CD8-positive, alpha-beta memory T cell (primary cell): ENCODE measurements at regions not wholly inside any gene's neighbourhood (a gene's known extent, or its start where the extent isn't known, plus 50 kb on each side); places are given as distances from the start of the nearest gene placed in this dataset.

Experiments
- CTCF ChIA-PET: fragments of 350-600 bp; sonication (Branson Sonifier 250); formaldehyde crosslinking; loops from one replicate; lab custom pipeline; 2021; ENCODE audit warnings: antibody characterized with exemption; lab: Charles Lee
- POLR2A ChIA-PET: fragments of 350-600 bp; sonication (Branson Sonifier 250); formaldehyde crosslinking; loops from one replicate; lab custom pipeline; 2021; ENCODE audit warnings: antibody characterized with exemption; lab: Charles Lee
- DNase-seq, 5 donors: peaks; one replicate each; pipeline versions ENCODE4 v3.0.0 to v3.0.0-alpha.2; 2020 to 2022; ENCODE audit warnings: mixed read lengths in 1 of 5
- H3K27ac ChIP-seq: one replicate; pipeline ENCODE4 v1.7.0; 2013; ENCODE audit warnings: low read depth, mild to moderate bottlenecking, low read length, moderate library complexity
- H3K27me3 ChIP-seq: 2 replicates; pipeline ENCODE4 v1.7.0; 2013; ENCODE audit warnings: low read length, mild to moderate bottlenecking; ENCODE audit not compliant: insufficient read depth, poor library complexity, severe bottlenecking
- H3K36me3 ChIP-seq: 2 replicates; pipeline ENCODE4 v1.7.0; 2013; ENCODE audit warnings: mild to moderate bottlenecking, low read length, moderate library complexity; ENCODE audit not compliant: insufficient read depth
- H3K4me1 ChIP-seq: 2 replicates; pipeline ENCODE4 v1.7.0; 2013; ENCODE audit warnings: mild to moderate bottlenecking, low read length, moderate library complexity; ENCODE audit not compliant: insufficient read depth
- H3K4me3 ChIP-seq: 2 replicates; pipeline ENCODE4 v1.7.0; 2013; ENCODE audit warnings: mild to moderate bottlenecking, low read length
- H3K9me3 ChIP-seq: 2 replicates; pipeline ENCODE4 v1.7.0; 2013; ENCODE audit warnings: mild to moderate bottlenecking, low read length
- H3K27ac Mint-ChIP-seq, 8 donors: one replicate each; pipeline ENCODE4 v1.8.0; 2020 to 2021; ENCODE audit warnings: mixed read lengths in 8 of 8, mild to moderate bottlenecking in 6 of 8, inconsistent platforms in 3 of 8, moderate library complexity in 3 of 8
- H3K27me3 Mint-ChIP-seq, 2 donors: one replicate each; pipeline ENCODE4 v1.8.0; 2020 to 2021; ENCODE audit warnings: mixed read lengths in 2 of 2, mild to moderate bottlenecking in 1 of 2, moderate library complexity in 1 of 2
- H3K36me3 Mint-ChIP-seq, 3 donors: one replicate each; pipeline ENCODE4 v1.8.0; 2020 to 2021; ENCODE audit warnings: mixed read lengths in 3 of 3, inconsistent platforms in 1 of 3, mild to moderate bottlenecking in 1 of 3
- H3K4me1 Mint-ChIP-seq, 3 donors: one replicate each; pipeline ENCODE4 v1.8.0; 2020 to 2021; ENCODE audit warnings: mixed read lengths in 3 of 3, inconsistent platforms in 1 of 3, mild to moderate bottlenecking in 1 of 3
- H3K4me3 Mint-ChIP-seq, 7 donors: one replicate each; pipeline ENCODE4 v1.8.0; 2020 to 2021; ENCODE audit warnings: mixed read lengths in 7 of 7, mild to moderate bottlenecking in 6 of 7, moderate library complexity in 4 of 7, inconsistent platforms in 2 of 7
- H3K9me3 Mint-ChIP-seq, 5 donors: one replicate each; pipeline ENCODE4 v1.8.0; 2020 to 2022; ENCODE audit warnings: mixed read lengths in 5 of 5, mild to moderate bottlenecking in 3 of 5, moderate library complexity in 2 of 5, inconsistent platforms in 1 of 5

GRCh38 chr16:35639233-35640205, 2180.1 kb downstream of the TP53TG3F start:
- H3K4me1 Mint-ChIP-seq: no peaks in the 10 kb centered on the region
- H3K4me1 ChIP-seq: no peaks in the 10 kb centered on the region
- DNase-seq: no peak
- no peaks in the 10 kb centered on the region for H3K27me3 ChIP-seq
- no peak overlapping the region for H3K27ac Mint-ChIP-seq
- H3K27me3 Mint-ChIP-seq: no peaks in the 10 kb centered on the region
- no peak overlapping the region for H3K27ac ChIP-seq
- POLR2A ChIA-PET: no interaction called here
- H3K36me3 Mint-ChIP-seq: no peaks in the 10 kb centered on the region
- CTCF ChIA-PET: no interaction called here
- no peaks in the 10 kb centered on the region for H3K36me3 ChIP-seq
- no peak overlapping the region for H3K4me3 ChIP-seq
- H3K9me3 Mint-ChIP-seq: peaks cover 7 to 50% (median 26%) of the 10 kb centered on the region in 5 donors
- H3K9me3 ChIP-seq: no peaks in the 10 kb centered on the region
- no peak overlapping the region for H3K4me3 Mint-ChIP-seq

- CTCF ChIA-PET: no interaction called here
- no peak overlapping the region for H3K4me3 ChIP-seq
- no peaks in the 10 kb centered on the region for H3K27me3 Mint-ChIP-seq
- H3K9me3 Mint-ChIP-seq: peaks cover 9 to 32% (median 25%) of the 10 kb centered on the region in 5 donors
- H3K36me3 Mint-ChIP-seq: no peaks in the 10 kb centered on the region
- H3K36me3 ChIP-seq: no peaks in the 10 kb centered on the region
- H3K4me1 Mint-ChIP-seq: no peaks in the 10 kb centered on the region
- no peaks in the 10 kb centered on the region for H3K4me1 ChIP-seq
- H3K27ac Mint-ChIP-seq: no peak overlapping the region
- H3K4me3 Mint-ChIP-seq: no peak overlapping the region
- no peak overlapping the region for H3K27ac ChIP-seq
- POLR2A ChIA-PET: no interaction called here
- H3K9me3 ChIP-seq: no peaks in the 10 kb centered on the region
- no peaks in the 10 kb centered on the region for H3K27me3 ChIP-seq
- no peak for DNase-seq
Measured at GRCh38 chr16:35642322-35642835, 2183.0 kb downstream of the TP53TG3F start.

GRCh38 chr16:35651841-35652240, 2192.4 kb downstream of the TP53TG3F start:
- no peak overlapping the region for H3K4me3 ChIP-seq
- no peaks in the 10 kb centered on the region for H3K4me1 ChIP-seq
- peaks cover 3% of the 10 kb centered on the region for H3K9me3 ChIP-seq
- Mint-ChIP-seq H3K9me3 (peaks cover 0 to 24% (median 19%) of the 10 kb centered on the region in 5 donors), H3K4me1 (no peaks in the 10 kb centered on the region), H3K36me3 (no peaks in the 10 kb centered on the region), H3K27ac (no peak overlapping the region), H3K27me3 (no peaks in the 10 kb centered on the region), H3K4me3 (no peak overlapping the region)
- no peak for DNase-seq
- H3K27me3 ChIP-seq: no peaks in the 10 kb centered on the region
- CTCF ChIA-PET: interaction anchor here (0.7 kb wide), 1 partner anchor 98 kb away, joined by 3 read pairs; no protein-coding TSS in a partner anchor
- no peak overlapping the region for H3K27ac ChIP-seq
- POLR2A ChIA-PET: no interaction called here
- H3K36me3 ChIP-seq: no peaks in the 10 kb centered on the region

GRCh38 chr16:35664091-35664693, 2204.8 kb downstream of the TP53TG3F start:
- H3K4me1 Mint-ChIP-seq: no peaks in the 10 kb centered on the region
- Histone ChIP-seq H3K4me3 (no peak overlapping the region), H3K36me3 (no peaks in the 10 kb centered on the region), H3K27me3 (no peaks in the 10 kb centered on the region), H3K4me1 (no peaks in the 10 kb centered on the region), H3K9me3 (no peaks in the 10 kb centered on the region), H3K27ac (no peak overlapping the region)
- no peak overlapping the region for H3K4me3 Mint-ChIP-seq
- peaks cover 11 to 39% (median 22%) of the 10 kb centered on the region in 5 donors for H3K9me3 Mint-ChIP-seq
- DNase-seq: no peak
- ChIA-PET POLR2A (no interaction called here), CTCF (no interaction called here)
- H3K27me3 Mint-ChIP-seq: no peaks in the 10 kb centered on the region
- H3K27ac Mint-ChIP-seq: no peak overlapping the region
- H3K36me3 Mint-ChIP-seq: no peaks in the 10 kb centered on the region

- H3K9me3 Mint-ChIP-seq: peaks cover 40 to 61% (median 51%) of the 10 kb centered on the region in 5 donors
- H3K27ac ChIP-seq: no peak overlapping the region
- no peaks in the 10 kb centered on the region for H3K4me1 ChIP-seq
- no peaks in the 10 kb centered on the region for H3K36me3 ChIP-seq
- H3K4me3 Mint-ChIP-seq: no peak overlapping the region
- ChIA-PET POLR2A (no interaction called here), CTCF (no interaction called here)
- no peaks in the 10 kb centered on the region for H3K27me3 ChIP-seq
- peaks cover 0 to 1% of the 10 kb centered on the region in 2 donors for H3K27me3 Mint-ChIP-seq
- peaks cover 6% of the 10 kb centered on the region for H3K9me3 ChIP-seq
- H3K27ac Mint-ChIP-seq: no peak overlapping the region
- peaks cover 0 to 5% (median 0%) of the 10 kb centered on the region in 3 donors for H3K36me3 Mint-ChIP-seq
- H3K4me1 Mint-ChIP-seq: no peaks in the 10 kb centered on the region
- DNase-seq: no peak
- H3K4me3 ChIP-seq: no peak overlapping the region
Measured at GRCh38 chr16:35685085-35685484, 2225.7 kb downstream of the TP53TG3F start.

GRCh38 chr16:35686595-35686994, 2227.2 kb downstream of the TP53TG3F start:
- CTCF ChIA-PET: no interaction called here
- POLR2A ChIA-PET: no interaction called here
- Histone ChIP-seq H3K27me3 (no peaks in the 10 kb centered on the region), H3K9me3 (peaks cover 6% of the 10 kb centered on the region), H3K36me3 (no peaks in the 10 kb centered on the region), H3K27ac (no peak overlapping the region), H3K4me3 (no peak overlapping the region), H3K4me1 (no peaks in the 10 kb centered on the region)
- Mint-ChIP-seq H3K4me3 (no peak overlapping the region), H3K36me3 (peaks cover 0 to 5% (median 0%) of the 10 kb centered on the region in 3 donors), H3K27me3 (peaks cover 0 to 1% of the 10 kb centered on the region in 2 donors), H3K4me1 (no peaks in the 10 kb centered on the region), H3K9me3 (peaks cover 46 to 72% (median 59%) of the 10 kb centered on the region in 5 donors), H3K27ac (no peak overlapping the region)
- no peak for DNase-seq

- no peaks in the 10 kb centered on the region for H3K27me3 ChIP-seq
- Mint-ChIP-seq H3K36me3 (peaks cover 0 to 5% (median 0%) of the 10 kb centered on the region in 3 donors), H3K27me3 (peaks cover 0 to 1% of the 10 kb centered on the region in 2 donors), H3K4me1 (no peaks in the 10 kb centered on the region), H3K27ac (no peak overlapping the region), H3K4me3 (no peak overlapping the region), H3K9me3 (peaks cover 45 to 76% (median 62%) of the 10 kb centered on the region in 5 donors)
- POLR2A ChIA-PET: no interaction called here
- H3K9me3 ChIP-seq: peaks cover 6% of the 10 kb centered on the region
- DNase-seq: no peak
- H3K36me3 ChIP-seq: no peaks in the 10 kb centered on the region
- CTCF ChIA-PET: no interaction called here
- no peak overlapping the region for H3K27ac ChIP-seq
- no peak overlapping the region for H3K4me3 ChIP-seq
- no peaks in the 10 kb centered on the region for H3K4me1 ChIP-seq
Measured at GRCh38 chr16:35687071-35687470, 2227.7 kb downstream of the TP53TG3F start.

- no peak overlapping the region for H3K4me3 Mint-ChIP-seq
- Histone ChIP-seq H3K27me3 (no peaks in the 10 kb centered on the region), H3K4me3 (no peak overlapping the region), H3K36me3 (no peaks in the 10 kb centered on the region), H3K9me3 (peaks cover 6% of the 10 kb centered on the region), H3K27ac (no peak overlapping the region), H3K4me1 (no peaks in the 10 kb centered on the region)
- no peaks in the 10 kb centered on the region for H3K4me1 Mint-ChIP-seq
- peaks cover 0 to 1% of the 10 kb centered on the region in 2 donors for H3K27me3 Mint-ChIP-seq
- CTCF ChIA-PET: no interaction called here
- peaks cover 0 to 5% (median 0%) of the 10 kb centered on the region in 3 donors for H3K36me3 Mint-ChIP-seq
- POLR2A ChIA-PET: no interaction called here
- no peak overlapping the region for H3K27ac Mint-ChIP-seq
- H3K9me3 Mint-ChIP-seq: peaks cover 42 to 79% (median 60%) of the 10 kb centered on the region in 5 donors
- no peak for DNase-seq
Measured at GRCh38 chr16:35687781-35688180, 2228.4 kb downstream of the TP53TG3F start.
